ENCODE measurements at regions not wholly inside any gene's neighbourhood (a gene's known extent, or its start where the extent isn't known, plus 50 kb on each side); places are given as distances from the start of the nearest gene placed in this dataset.
"Not testable (repeated sequence)": the region's sequence is repeated elsewhere in the genome, so short reads cannot be mapped to it uniquely, and the experiment has no call there.

- no peak for ATAC-seq (ENCODE audit: low FRiP score)
- TF ChIP-seq CTCF (IDR thresholded peaks at IDR 0.05): no peak
- no peak for DNase-seq (ENCODE audit: low spot score)
These were observed 92.2 kb upstream of the MITF start for GRCh38 chr3:69647081-69647480.

GRCh38 chr3:69646287-69647067, 92.8 kb upstream of the MITF start:
- ATAC-seq (ENCODE audit: low FRiP score) (no peak), DNase-seq (ENCODE audit: low spot score) (no peak)
- TF ChIP-seq CTCF (IDR thresholded peaks at IDR 0.05): no peak

GRCh38 chr3:69642606-69643005, 96.7 kb upstream of the MITF start:
- DNase-seq (ENCODE audit: low spot score) (no peak), ATAC-seq (ENCODE audit: low FRiP score) (no peak)
- TF ChIP-seq CTCF (IDR thresholded peaks at IDR 0.05): no peak

- DNase-seq (ENCODE audit: low spot score) (no peak), ATAC-seq (ENCODE audit: low FRiP score) (no peak)
- no peak for TF ChIP-seq CTCF (IDR thresholded peaks at IDR 0.05)
These were observed 99.4 kb upstream of the MITF start for GRCh38 chr3:69639851-69640250.

- DNase-seq (ENCODE audit: low spot score): no peak
- no peak for TF ChIP-seq CTCF (IDR thresholded peaks at IDR 0.05)
- ATAC-seq (ENCODE audit: low FRiP score): no peak
These were observed 110.3 kb upstream of the MITF start for GRCh38 chr3:69628951-69629350.

- TF ChIP-seq CTCF (IDR thresholded peaks at IDR 0.05): no peak
- ATAC-seq (ENCODE audit: low FRiP score) (no peak), DNase-seq (ENCODE audit: low spot score) (no peak)
These were observed 126.0 kb upstream of the MITF start for GRCh38 chr3:69613286-69613685.

- no peak for ATAC-seq (ENCODE audit: low FRiP score)
These were observed 126.5 kb upstream of the MITF start for GRCh38 chr3:69612791-69613190.

GRCh38 chr3:69609566-69609965, 129.7 kb upstream of the MITF start:
- not testable (repeated sequence) for DNase-seq (ENCODE audit: low spot score); ATAC-seq (ENCODE audit: low FRiP score)

More at GRCh38 chr3:69612791-69613190, 126.5 kb upstream of the MITF start:
- no peak for DNase-seq (ENCODE audit: low spot score)
- TF ChIP-seq CTCF (IDR thresholded peaks at IDR 0.05): no peak

Measured in omental fat pad (tissue), 3 donors.